ENCODE measurements at regions not wholly inside any gene's neighbourhood (a gene's known extent, or its start where the extent isn't known, plus 50 kb on each side); places are given as distances from the start of the nearest gene placed in this dataset.

GRCh38 chr5:83844449-83845068 lies 123.9 kb upstream of the HAPLN1 start:
- H3K36me3 Mint-ChIP-seq (ENCODE audit: low read depth): no peaks in the 10 kb centered on the region
- ATAC-seq: peak; percentile 78
- DNase-seq: peak; percentile 21
- H3K4me3 Mint-ChIP-seq: no peak overlapping the region
- no peaks in the 10 kb centered on the region for H3K9me3 Mint-ChIP-seq (ENCODE audit: low read depth)
- POLR2A ChIA-PET: no interaction called here
- H3K27ac Mint-ChIP-seq: peak overlapping the region; percentile 34
- intact Hi-C loops (cut with DNase I, micrococcal nuclease): no loop called here
- no peaks in the 10 kb centered on the region for H3K27me3 Mint-ChIP-seq
- CTCF ChIA-PET: no interaction called here
- H3K4me1 Mint-ChIP-seq: no peaks in the 10 kb centered on the region

- ChIA-PET CTCF (no interaction called here), POLR2A (no interaction called here)
- H3K27ac Mint-ChIP-seq: no peak overlapping the region
- no peaks in the 10 kb centered on the region for H3K27me3 Mint-ChIP-seq
- no peak for DNase-seq
- H3K4me3 Mint-ChIP-seq: no peak overlapping the region
- H3K36me3 Mint-ChIP-seq (ENCODE audit: low read depth): no peaks in the 10 kb centered on the region
- intact Hi-C loops (cut with DNase I, micrococcal nuclease): no loop called here
- H3K4me1 Mint-ChIP-seq: no peaks in the 10 kb centered on the region
- ATAC-seq: no peak
- no peaks in the 10 kb centered on the region for H3K9me3 Mint-ChIP-seq (ENCODE audit: low read depth)
Measured at GRCh38 chr5:83839788-83840187, 119.1 kb upstream of the HAPLN1 start.

- ChIA-PET POLR2A (no interaction called here), CTCF (no interaction called here)
- ATAC-seq (no peak), DNase-seq (no peak)
- no peaks in the 10 kb centered on the region for H3K9me3 Mint-ChIP-seq (ENCODE audit: low read depth)
- no peaks in the 10 kb centered on the region for H3K27me3 Mint-ChIP-seq
- H3K4me3 Mint-ChIP-seq: no peak overlapping the region
- no peak overlapping the region for H3K27ac Mint-ChIP-seq
- no peaks in the 10 kb centered on the region for H3K36me3 Mint-ChIP-seq (ENCODE audit: low read depth)
- intact Hi-C loops (cut with DNase I, micrococcal nuclease): no loop called here
- no peaks in the 10 kb centered on the region for H3K4me1 Mint-ChIP-seq
Measured at GRCh38 chr5:83839256-83839655, 118.6 kb upstream of the HAPLN1 start.

GRCh38 chr5:83837265-83837907 lies 116.7 kb upstream of the HAPLN1 start:
- intact Hi-C loops (cut with DNase I, micrococcal nuclease): no loop called here
- H3K27me3 Mint-ChIP-seq: no peaks in the 10 kb centered on the region
- no peaks in the 10 kb centered on the region for H3K4me1 Mint-ChIP-seq
- no peaks in the 10 kb centered on the region for H3K36me3 Mint-ChIP-seq (ENCODE audit: low read depth)
- no peak for ATAC-seq
- H3K9me3 Mint-ChIP-seq (ENCODE audit: low read depth): no peaks in the 10 kb centered on the region
- ChIA-PET POLR2A (no interaction called here), CTCF (interaction anchor here (0.6 kb wide), 1 partner anchor 15 kb away, joined by 3 read pairs; no protein-coding TSS in a partner anchor)
- no peak overlapping the region for H3K4me3 Mint-ChIP-seq
- no peak for DNase-seq
- no peak overlapping the region for H3K27ac Mint-ChIP-seq

GRCh38 chr5:83834306-83834705 lies 113.7 kb upstream of the HAPLN1 start:
- Mint-ChIP-seq H3K27ac (no peak overlapping the region), H3K9me3 (ENCODE audit: low read depth) (no peaks in the 10 kb centered on the region), H3K4me1 (no peaks in the 10 kb centered on the region), H3K27me3 (no peaks in the 10 kb centered on the region), H3K4me3 (no peak overlapping the region), H3K36me3 (ENCODE audit: low read depth) (no peaks in the 10 kb centered on the region)
- intact Hi-C loops (cut with DNase I, micrococcal nuclease): no loop called here
- DNase-seq: no peak
- CTCF ChIA-PET: no interaction called here
- ATAC-seq: no peak
- POLR2A ChIA-PET: no interaction called here

- ATAC-seq (no peak), DNase-seq (no peak)
- no peaks in the 10 kb centered on the region for H3K36me3 Mint-ChIP-seq (ENCODE audit: low read depth)
- H3K4me1 Mint-ChIP-seq: no peaks in the 10 kb centered on the region
- H3K27ac Mint-ChIP-seq: no peak overlapping the region
- ChIA-PET CTCF (no interaction called here), POLR2A (no interaction called here)
- H3K9me3 Mint-ChIP-seq (ENCODE audit: low read depth): no peaks in the 10 kb centered on the region
- no peak overlapping the region for H3K4me3 Mint-ChIP-seq
- no peaks in the 10 kb centered on the region for H3K27me3 Mint-ChIP-seq
- intact Hi-C loops (cut with DNase I, micrococcal nuclease): no loop called here
Measured at GRCh38 chr5:83831834-83832233, 111.2 kb upstream of the HAPLN1 start.

GRCh38 chr5:83827111-83827557 lies 106.5 kb upstream of the HAPLN1 start:
- Mint-ChIP-seq H3K27me3 (no peaks in the 10 kb centered on the region), H3K27ac (no peak overlapping the region), H3K36me3 (ENCODE audit: low read depth) (no peaks in the 10 kb centered on the region), H3K4me3 (no peak overlapping the region), H3K9me3 (ENCODE audit: low read depth) (no peaks in the 10 kb centered on the region), H3K4me1 (no peaks in the 10 kb centered on the region)
- no peak for DNase-seq
- ChIA-PET CTCF (no interaction called here), POLR2A (no interaction called here)
- no peak for ATAC-seq
- intact Hi-C loops (cut with DNase I, micrococcal nuclease): no loop called here

- peaks cover 2% of the 10 kb centered on the region for H3K27me3 Mint-ChIP-seq
- H3K9me3 Mint-ChIP-seq (ENCODE audit: low read depth): peaks cover 2% of the 10 kb centered on the region
- ChIA-PET CTCF (no interaction called here), POLR2A (no interaction called here)
- ATAC-seq (no peak), DNase-seq (no peak)
- H3K4me3 Mint-ChIP-seq: no peak overlapping the region
- intact Hi-C loops (cut with DNase I, micrococcal nuclease): no loop called here
- H3K36me3 Mint-ChIP-seq (ENCODE audit: low read depth): no peaks in the 10 kb centered on the region
- no peaks in the 10 kb centered on the region for H3K4me1 Mint-ChIP-seq
- H3K27ac Mint-ChIP-seq: no peak overlapping the region
Measured at GRCh38 chr5:83817591-83817990, 96.9 kb upstream of the HAPLN1 start.

- no peak for DNase-seq
- intact Hi-C loops (cut with DNase I, micrococcal nuclease): no loop called here
- no peaks in the 10 kb centered on the region for H3K36me3 Mint-ChIP-seq (ENCODE audit: low read depth)
- H3K4me3 Mint-ChIP-seq: no peak overlapping the region
- CTCF ChIA-PET: interaction anchor here (0.6 to 0.7 kb wide), 2 partner anchors 96 to 1093 kb away, joined by 3 read pairs; no protein-coding TSS in a partner anchor
- no peaks in the 10 kb centered on the region for H3K4me1 Mint-ChIP-seq
- H3K27ac Mint-ChIP-seq: no peak overlapping the region
- peaks cover 4% of the 10 kb centered on the region for H3K9me3 Mint-ChIP-seq (ENCODE audit: low read depth)
- POLR2A ChIA-PET: no interaction called here
- ATAC-seq: no peak
- no peaks in the 10 kb centered on the region for H3K27me3 Mint-ChIP-seq
Measured at GRCh38 chr5:83815661-83816060, 95.0 kb upstream of the HAPLN1 start.

- CTCF ChIA-PET: interaction anchor here (0.6 kb wide), 1 partner anchor 705 kb away, joined by 5 read pairs; no protein-coding TSS in a partner anchor
- intact Hi-C loops (cut with DNase I, micrococcal nuclease): no loop called here
- no peak overlapping the region for H3K27ac Mint-ChIP-seq
- POLR2A ChIA-PET: no interaction called here
- no peaks in the 10 kb centered on the region for H3K36me3 Mint-ChIP-seq (ENCODE audit: low read depth)
- no peaks in the 10 kb centered on the region for H3K27me3 Mint-ChIP-seq
- ATAC-seq: no peak
- peaks cover 2% of the 10 kb centered on the region for H3K9me3 Mint-ChIP-seq (ENCODE audit: low read depth)
- H3K4me3 Mint-ChIP-seq: no peak overlapping the region
- H3K4me1 Mint-ChIP-seq: no peaks in the 10 kb centered on the region
- no peak for DNase-seq
Measured at GRCh38 chr5:83810511-83810910, 89.9 kb upstream of the HAPLN1 start.

- H3K27me3 Mint-ChIP-seq: no peaks in the 10 kb centered on the region
- H3K4me1 Mint-ChIP-seq: no peaks in the 10 kb centered on the region
- CTCF ChIA-PET: no interaction called here
- H3K9me3 Mint-ChIP-seq (ENCODE audit: low read depth): no peaks in the 10 kb centered on the region
- no peak for ATAC-seq
- intact Hi-C loops (cut with DNase I, micrococcal nuclease): no loop called here
- DNase-seq: no peak
- H3K27ac Mint-ChIP-seq: no peak overlapping the region
- H3K36me3 Mint-ChIP-seq (ENCODE audit: low read depth): no peaks in the 10 kb centered on the region
- H3K4me3 Mint-ChIP-seq: no peak overlapping the region
- POLR2A ChIA-PET: no interaction called here
Measured at GRCh38 chr5:83802686-83803085, 82.0 kb upstream of the HAPLN1 start.

- intact Hi-C loops (cut with DNase I, micrococcal nuclease): no loop called here
- DNase-seq: no peak
- Mint-ChIP-seq H3K27ac (no peak overlapping the region), H3K4me3 (no peak overlapping the region), H3K27me3 (no peaks in the 10 kb centered on the region), H3K9me3 (ENCODE audit: low read depth) (no peaks in the 10 kb centered on the region), H3K36me3 (ENCODE audit: low read depth) (no peaks in the 10 kb centered on the region), H3K4me1 (no peaks in the 10 kb centered on the region)
- CTCF ChIA-PET: no interaction called here
- POLR2A ChIA-PET: no interaction called here
- ATAC-seq: no peak
Measured at GRCh38 chr5:83800201-83800600, 79.5 kb upstream of the HAPLN1 start.
